ENCODE measurements at regions not wholly inside any gene's neighbourhood (a gene's known extent, or its start where the extent isn't known, plus 50 kb on each side); places are given as distances from the start of the nearest gene placed in this dataset.

- no peak overlapping the region for H3K27ac ChIP-seq (ENCODE audit: low read length)
- in situ Hi-C loops (cut with HindIII; ENCODE audit: low pct_unique_long_range_greater_than_20kb, low sequenced_read_pairs), result no loop called here
- no TSS peak for BruUV-seq (replicated peaks)
- no peaks in the 10 kb centered on the region for H3K36me3 ChIP-seq (ENCODE audit: control insufficient read depth, insufficient read depth, low read length)
- no peaks in the 10 kb centered on the region for H3K4me1 ChIP-seq (ENCODE audit: control insufficient read depth, insufficient read depth, low read length)
- TF ChIP-seq POLR2AphosphoS5 (IDR thresholded peaks at IDR 0.05; ENCODE audit: low read depth, low read length), result no peak
- intact Hi-C loops (cut with micrococcal nuclease; ENCODE audit: unreplicated experiment), result no loop called here
- H3K4me3 ChIP-seq (ENCODE audit: low read depth in 2 of 2, low read length in 2 of 2), result no peak overlapping the region
- ATAC-seq, result no peak
- DNase-seq (ENCODE audit: low read depth, low spot score), result no peak
- POLR2A ChIA-PET, result no interaction called here
- H3K9me3 ChIP-seq (ENCODE audit: control insufficient read depth, insufficient read depth, low read depth, low read length), result no peaks in the 10 kb centered on the region
- CTCF ChIA-PET, result no interaction called here
- no peaks in the 10 kb centered on the region for H3K27me3 ChIP-seq (ENCODE audit: control insufficient read depth, insufficient read depth, low read length)
These were observed 452.8 kb upstream of the MPDZ start for GRCh38 chr9:13732290-13732689.

- no TSS peak for BruUV-seq (replicated peaks)
- no peaks in the 10 kb centered on the region for H3K9me3 ChIP-seq (ENCODE audit: control insufficient read depth, insufficient read depth, low read depth, low read length)
- CTCF ChIA-PET, result no interaction called here
- POLR2A ChIA-PET, result no interaction called here
- DNase-seq (ENCODE audit: low read depth, low spot score) (no peak), ATAC-seq (no peak)
- no peaks in the 10 kb centered on the region for H3K36me3 ChIP-seq (ENCODE audit: control insufficient read depth, insufficient read depth, low read length)
- H3K27me3 ChIP-seq (ENCODE audit: control insufficient read depth, insufficient read depth, low read length), result no peaks in the 10 kb centered on the region
- intact Hi-C loops (cut with micrococcal nuclease; ENCODE audit: unreplicated experiment) (no loop called here), in situ Hi-C loops (cut with HindIII; ENCODE audit: low pct_unique_long_range_greater_than_20kb, low sequenced_read_pairs) (no loop called here)
- H3K4me3 ChIP-seq (ENCODE audit: low read depth in 2 of 2, low read length in 2 of 2), result no peak overlapping the region
- no peak overlapping the region for H3K27ac ChIP-seq (ENCODE audit: low read length)
- H3K4me1 ChIP-seq (ENCODE audit: control insufficient read depth, insufficient read depth, low read length), result no peaks in the 10 kb centered on the region
- TF ChIP-seq TCF7L2 (IDR thresholded peaks at IDR 0.05; ENCODE audit: low read depth, low read length) (no peak), CTCF (IDR thresholded peaks at IDR 0.05) (no peak), POLR2AphosphoS5 (IDR thresholded peaks at IDR 0.05; ENCODE audit: low read depth, low read length) (no peak), SIN3A (IDR thresholded peaks at IDR 0.05; ENCODE audit: borderline replicate concordance, insufficient read depth, low read depth, low read length) (no peak), REST (IDR thresholded peaks at IDR 0.05; ENCODE audit: insufficient read depth in 1 of 2, low read depth in 2 of 2, low read length in 1 of 2) (no peak)
These were observed 452.1 kb upstream of the MPDZ start for GRCh38 chr9:13731637-13732036.

GRCh38 chr9:13729955-13730354 lies 450.5 kb upstream of the MPDZ start:
- POLR2A ChIA-PET, result no interaction called here
- intact Hi-C loops (cut with micrococcal nuclease; ENCODE audit: unreplicated experiment), result no loop called here
- no peak for TF ChIP-seq CTCF (IDR thresholded peaks at IDR 0.05)
- no peak for TF ChIP-seq REST (IDR thresholded peaks at IDR 0.05; ENCODE audit: insufficient read depth in 1 of 2, low read depth in 2 of 2, low read length in 1 of 2)
- no peak for TF ChIP-seq POLR2AphosphoS5 (IDR thresholded peaks at IDR 0.05; ENCODE audit: low read depth, low read length)
- no peak for TF ChIP-seq TCF7L2 (IDR thresholded peaks at IDR 0.05; ENCODE audit: low read depth, low read length)
- TF ChIP-seq SIN3A (IDR thresholded peaks at IDR 0.05; ENCODE audit: borderline replicate concordance, insufficient read depth, low read depth, low read length), result no peak
- no peaks in the 10 kb centered on the region for H3K27me3 ChIP-seq (ENCODE audit: control insufficient read depth, insufficient read depth, low read length)
- H3K4me1 ChIP-seq (ENCODE audit: control insufficient read depth, insufficient read depth, low read length), result no peaks in the 10 kb centered on the region
- H3K9me3 ChIP-seq (ENCODE audit: control insufficient read depth, insufficient read depth, low read depth, low read length), result no peaks in the 10 kb centered on the region
- no TSS peak for BruUV-seq (replicated peaks)
- no peaks in the 10 kb centered on the region for H3K36me3 ChIP-seq (ENCODE audit: control insufficient read depth, insufficient read depth, low read length)
- H3K4me3 ChIP-seq (ENCODE audit: low read depth in 2 of 2, low read length in 2 of 2), result no peak overlapping the region
- ATAC-seq, result no peak
- DNase-seq (ENCODE audit: low read depth, low spot score), result no peak
- in situ Hi-C loops (cut with HindIII; ENCODE audit: low pct_unique_long_range_greater_than_20kb, low sequenced_read_pairs), result no loop called here
- CTCF ChIA-PET, result no interaction called here
- H3K27ac ChIP-seq (ENCODE audit: low read length), result no peak overlapping the region
